K562 (cell line): ENCODE measurements at regions not wholly inside any gene's neighbourhood (a gene's known extent, or its start where the extent isn't known, plus 50 kb on each side); places are given as distances from the start of the nearest gene placed in this dataset.
A peak's percentile ranks its signal among the peaks of the same experiment; 100 is the strongest.

ENCODE experiments used
- ARID2 ChIP-seq: fragments of 450-650 bp; IDR thresholded peaks from 2 replicates; pipeline ENCODE4 v1.6.1; 2017; ENCODE audit warnings: antibody characterized with exemption, mild to moderate bottlenecking
- CEBPB ChIP-seq: fragments of 450-650 bp; IDR thresholded peaks from 2 replicates; pipeline ENCODE4 v1.6.1; 2016; ENCODE audit warnings: missing genetic modification characterization, missing compliant biosample characterization
- E2F1 ChIP-seq: sonication (generic); formaldehyde crosslinking; IDR thresholded peaks from 2 replicates; pipeline ENCODE4 v1.8.1; 2023; ENCODE audit warnings: mild to moderate bottlenecking, missing genetic modification reagents, moderate library complexity
- EHMT2 ChIP-seq: fragments of 450-650 bp; IDR thresholded peaks from 2 replicates; pipeline ENCODE4 v1.6.1; 2018; ENCODE audit warnings: antibody characterized with exemption
- FOXA1 ChIP-seq: fragments of 450-650 bp; IDR thresholded peaks from 2 replicates; pipeline ENCODE4 v1.6.1; 2016; ENCODE audit warnings: mild to moderate bottlenecking, borderline replicate concordance
- FOXJ2 ChIP-seq: fragments of 200-800 bp; sonication (Bioruptor generic); IDR thresholded peaks from 2 replicates; pipeline ENCODE4 v1.6.1; 2016; ENCODE audit warnings: missing genetic modification characterization, missing compliant biosample characterization
- GATAD2A ChIP-seq: fragments of 450-650 bp; IDR thresholded peaks from 2 replicates; pipeline ENCODE4 v1.6.1; 2017
- HDGF ChIP-seq: fragments of 450-650 bp; IDR thresholded peaks from 2 replicates; pipeline ENCODE4 v1.6.1; 2016
- HEY1 ChIP-seq: fragments of 250-450 bp; sonication (Bioruptor Pico); IDR thresholded peaks from 2 replicates; pipeline ENCODE4 v1.5.0; 2020; ENCODE audit warnings: mild to moderate bottlenecking, moderate library complexity, borderline replicate concordance
- MAFF ChIP-seq: IDR thresholded peaks from 2 replicates; pipeline ENCODE4 v1.6.1; 2012; ENCODE audit warnings: low read length, improper control_type of control experiment
- MIER1 ChIP-seq: fragments of 450-650 bp; IDR thresholded peaks from 2 replicates; pipeline ENCODE4 v1.6.1; 2016; ENCODE audit warnings: antibody characterized with exemption, mild to moderate bottlenecking, low read depth
- NFRKB ChIP-seq: fragments of 450-650 bp; IDR thresholded peaks from 2 replicates; pipeline ENCODE4 v1.6.1; 2016; ENCODE audit warnings: low read depth
- PHB2 ChIP-seq: fragments of 450-650 bp; IDR thresholded peaks from 2 replicates; pipeline ENCODE4 v1.6.1; 2017; ENCODE audit warnings: low read depth
- TARDBP ChIP-seq: fragments of 450-650 bp; IDR thresholded peaks from 2 replicates; pipeline ENCODE4 v1.6.1; 2016
- TOE1 ChIP-seq, 2 experiments: fragments of 450-650 bp in 1 of 2; sonication (generic) in 1 of 2; formaldehyde crosslinking in 1 of 2; IDR thresholded peaks; 2 replicates each; pipeline versions ENCODE4 v1.7.1 to v1.8.0; 2016 to 2022; ENCODE audit warnings: borderline replicate concordance in 2 of 2, mild to moderate bottlenecking in 2 of 2, antibody characterized with exemption in 1 of 2, inconsistent platforms in 1 of 2, low read depth in 1 of 2, missing genetic modification reagents in 1 of 2, moderate library complexity in 1 of 2
- ZNF407 ChIP-seq: fragments of 450-650 bp; IDR thresholded peaks from 2 replicates; pipeline ENCODE4 v1.6.1; 2016; ENCODE audit warnings: low read depth
- TF ChIP-seq, protein P1 (sequence below): sonication (generic); formaldehyde crosslinking; IDR thresholded peaks from 2 replicates; pipeline ENCODE4 v1.8.0; 2022; ENCODE audit warnings: mild to moderate bottlenecking, missing genetic modification reagents
- TF ChIP-seq, protein P2 (sequence below), 2 experiments: fragments of 450-650 bp; IDR thresholded peaks; 2 replicates each; pipeline ENCODE4 v1.6.1; 2016

DNA sequence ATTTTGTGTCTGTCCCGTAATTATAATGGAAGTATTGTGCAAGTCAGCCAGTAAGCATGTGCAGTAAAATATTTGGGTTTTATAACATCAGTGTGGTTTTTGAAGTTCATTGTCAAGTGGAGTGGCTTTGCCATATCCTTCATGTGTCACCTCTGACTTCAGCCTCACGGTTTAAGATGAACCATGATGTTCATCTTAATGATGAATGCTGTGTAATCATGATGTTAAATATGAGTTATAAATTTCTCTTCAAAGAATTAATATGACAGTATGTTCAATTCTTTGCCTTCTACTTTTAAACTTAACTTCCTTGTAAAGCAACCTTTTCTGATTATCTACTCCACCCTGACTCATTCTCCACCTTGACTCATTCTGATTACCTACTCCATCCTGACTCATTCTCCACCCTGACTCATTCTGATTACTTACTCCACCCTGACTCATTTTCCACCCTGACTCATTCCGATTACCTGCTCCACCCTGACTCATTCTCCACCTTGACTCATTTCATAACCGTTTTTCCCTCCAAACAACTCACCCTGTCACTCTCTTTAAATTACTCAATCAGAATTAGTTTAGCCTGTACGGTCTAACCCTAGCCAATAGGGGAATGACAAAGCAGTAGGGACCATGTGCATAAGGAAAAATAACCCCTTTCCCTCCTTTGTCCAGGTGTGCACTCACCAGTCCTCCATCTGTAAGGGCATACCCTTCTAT lies 50.3 kb upstream of the ANKRD10 start (continued):
- TF ChIP-seq ZNF407, result no peak
- peak; percentile 79 for TF ChIP-seq TOE1 (IDR thresholded peaks at IDR 0.05; ENCODE audit: borderline replicate concordance)
- TF ChIP-seq TOE1 (CRISPR knock-in tag; IDR thresholded peaks at IDR 0.05; ENCODE audit: borderline replicate concordance, low read depth), result no peak
- peak; percentile 66 for TF ChIP-seq GATAD2A
- TF ChIP-seq HEY1, result no peak
- peak; percentile 37; the same call in 1 of the 2 replicates for TF ChIP-seq FOXJ2 (tag)
- TF ChIP-seq NFRKB, result 0 out of 2 replicates have a peak, but pooled peaks have one; percentile 16
- TF ChIP-seq HDGF, result no peak
- TF ChIP-seq PHB2, result peak; percentile 79; the same call in 1 of the 2 replicates
- no peak for TF ChIP-seq FOXA1
- peak; percentile 80 for TF ChIP-seq MAFF
- TF ChIP-seq, protein P1, sequence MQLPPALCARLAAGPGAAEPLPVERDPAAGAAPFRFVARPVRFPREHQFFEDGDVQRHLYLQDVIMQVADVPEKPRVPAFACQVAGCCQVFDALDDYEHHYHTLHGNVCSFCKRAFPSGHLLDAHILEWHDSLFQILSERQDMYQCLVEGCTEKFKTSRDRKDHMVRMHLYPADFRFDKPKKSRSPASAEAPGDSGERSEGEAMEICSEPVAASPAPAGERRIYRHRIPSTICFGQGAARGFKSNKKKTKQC (CRISPR knock-in tag), result no peak
- TF ChIP-seq TARDBP, result no peak
- TF ChIP-seq MIER1, result no peak
- no peak for TF ChIP-seq E2F1 (CRISPR knock-in tag)
- TF ChIP-seq EHMT2, result peak; percentile 76; the same call in 1 of the 2 replicates
- TF ChIP-seq ARID2, result peak; percentile 33; the same call in 1 of the 2 replicates
- TF ChIP-seq, protein P2, sequence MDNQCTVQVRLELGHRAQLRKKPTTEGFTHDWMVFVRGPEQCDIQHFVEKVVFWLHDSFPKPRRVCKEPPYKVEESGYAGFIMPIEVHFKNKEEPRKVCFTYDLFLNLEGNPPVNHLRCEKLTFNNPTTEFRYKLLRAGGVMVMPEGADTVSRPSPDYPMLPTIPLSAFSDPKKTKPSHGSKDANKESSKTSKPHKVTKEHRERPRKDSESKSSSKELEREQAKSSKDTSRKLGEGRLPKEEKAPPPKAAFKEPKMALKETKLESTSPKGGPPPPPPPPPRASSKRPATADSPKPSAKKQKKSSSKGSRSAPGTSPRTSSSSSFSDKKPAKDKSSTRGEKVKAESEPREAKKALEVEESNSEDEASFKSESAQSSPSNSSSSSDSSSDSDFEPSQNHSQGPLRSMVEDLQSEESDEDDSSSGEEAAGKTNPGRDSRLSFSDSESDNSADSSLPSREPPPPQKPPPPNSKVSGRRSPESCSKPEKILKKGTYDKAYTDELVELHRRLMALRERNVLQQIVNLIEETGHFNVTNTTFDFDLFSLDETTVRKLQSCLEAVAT (IDR thresholded peaks at IDR 0.05), result peak; percentile 83 to 88
- TF ChIP-seq CEBPB (tag), result peak; percentile 87
